H9 (cell line): ENCODE measurements at regions not wholly inside any gene's neighbourhood (a gene's known extent, or its start where the extent isn't known, plus 50 kb on each side); places are given as distances from the start of the nearest gene placed in this dataset.
"Not testable (repeated sequence)": the region's sequence is repeated elsewhere in the genome, so short reads cannot be mapped to it uniquely, and the experiment has no call there.

ENCODE experiments used
- DNase-seq: peaks from one replicate; pipeline ENCODE4 v3.0.0-alpha.2; 2017
- H2AFZ ChIP-seq: one replicate; pipeline ENCODE4 v1.6.1; 2013; ENCODE audit warnings: mild to moderate bottlenecking, low read length, control low read depth, moderate library complexity
- H2AK5ac ChIP-seq: 2 replicates; pipeline ENCODE4 v1.6.1; 2013; ENCODE audit warnings: low read length, control low read depth, mixed read lengths; ENCODE audit not compliant: insufficient read length
- H2BK120ac ChIP-seq: one replicate; pipeline ENCODE4 v1.6.1; 2013; ENCODE audit warnings: low read depth, mild to moderate bottlenecking, low read length, control low read depth, inconsistent platforms; ENCODE audit not compliant: poor library complexity, severe bottlenecking
- H2BK12ac ChIP-seq: 2 replicates; pipeline ENCODE4 v1.6.1; 2013; ENCODE audit warnings: low read length, control low read depth, mixed read lengths, low read depth; ENCODE audit not compliant: insufficient read length
- H2BK15ac ChIP-seq: 2 replicates; pipeline ENCODE4 v1.6.1; 2013; ENCODE audit warnings: low read depth, low read length, control low read depth
- H2BK20ac ChIP-seq: one replicate; pipeline ENCODE4 v1.6.1; 2013; ENCODE audit warnings: low read depth, mild to moderate bottlenecking, low read length, control low read depth, inconsistent platforms; ENCODE audit not compliant: poor library complexity, severe bottlenecking
- H2BK5ac ChIP-seq: 2 replicates; pipeline ENCODE4 v1.6.1; 2013; ENCODE audit warnings: low read length, control low read depth, mixed read lengths; ENCODE audit not compliant: insufficient read length
- H3K14ac ChIP-seq: 2 replicates; pipeline ENCODE4 v1.6.1; 2013; ENCODE audit warnings: low read length, control low read depth; ENCODE audit not compliant: insufficient read depth
- H3K18ac ChIP-seq: 2 replicates; pipeline ENCODE4 v1.6.1; 2013; ENCODE audit warnings: low read depth, mild to moderate bottlenecking, mixed read lengths, low read length, control low read depth; ENCODE audit not compliant: insufficient read length
- H3K23ac ChIP-seq: 2 replicates; pipeline ENCODE4 v1.6.1; 2013; ENCODE audit warnings: low read length, control low read depth, mixed read lengths, low read depth; ENCODE audit not compliant: insufficient read length
- H3K23me2 ChIP-seq: 2 replicates; pipeline ENCODE4 v1.6.1; 2013; ENCODE audit warnings: low read depth, mild to moderate bottlenecking, mixed read lengths, low read length, control low read depth; ENCODE audit not compliant: insufficient read length, poor library complexity, severe bottlenecking
- H3K27ac ChIP-seq: 2 replicates; pipeline ENCODE4 v1.5.1; 2013; ENCODE audit warnings: low read length, control low read depth, mixed read lengths, low read depth; ENCODE audit not compliant: insufficient read length
- H3K27me3 ChIP-seq: 2 replicates; pipeline ENCODE4 v1.6.1; 2013; ENCODE audit warnings: low read length, control low read depth, inconsistent platforms; ENCODE audit not compliant: insufficient read depth
- H3K4ac ChIP-seq: 2 replicates; pipeline ENCODE4 v1.6.1; 2013; ENCODE audit warnings: low read depth, mild to moderate bottlenecking, control low read depth, inconsistent platforms, low read length, moderate library complexity
- H3K4me1 ChIP-seq: 2 replicates; pipeline ENCODE4 v1.6.1; 2013; ENCODE audit warnings: low read length, control low read depth, inconsistent platforms; ENCODE audit not compliant: insufficient read depth
- H3K4me2 ChIP-seq: 2 replicates; pipeline ENCODE4 v1.6.1; 2013; ENCODE audit warnings: low read length, control low read depth, mixed read lengths; ENCODE audit not compliant: insufficient read length, insufficient read depth
- H3K56ac ChIP-seq: 2 replicates; pipeline ENCODE4 v1.6.1; 2013; ENCODE audit warnings: low read depth, mild to moderate bottlenecking, mixed read lengths, low read length, control low read depth; ENCODE audit not compliant: insufficient read length
- H3K79me1 ChIP-seq: 2 replicates; pipeline ENCODE4 v1.6.1; 2013; ENCODE audit warnings: low read depth, mild to moderate bottlenecking, moderate library complexity, low read length, control low read depth, inconsistent platforms; ENCODE audit not compliant: insufficient read depth, poor library complexity, severe bottlenecking
- H3K79me2 ChIP-seq: 2 replicates; pipeline ENCODE4 v1.6.1; 2013; ENCODE audit warnings: low read length, control low read depth, inconsistent platforms; ENCODE audit not compliant: insufficient read depth
- H3K9ac ChIP-seq: 2 replicates; pipeline ENCODE4 v1.6.1; 2013; ENCODE audit warnings: low read length, control low read depth, mixed read lengths; ENCODE audit not compliant: insufficient read length; ENCODE audit errors: extremely low read depth
- H3K9me3 ChIP-seq: one replicate; pipeline ENCODE4 v1.6.1; 2013; ENCODE audit warnings: low read depth, low read length, inconsistent platforms; ENCODE audit not compliant: control insufficient read depth
- H3T11ph ChIP-seq: one replicate; pipeline ENCODE4 v1.6.1; 2013; ENCODE audit warnings: mild to moderate bottlenecking, low read length, control low read depth, inconsistent platforms
- H4K20me1 ChIP-seq: one replicate; pipeline ENCODE4 v1.6.1; 2013; ENCODE audit not compliant: control insufficient read depth, insufficient read length, insufficient read depth
- H4K5ac ChIP-seq: 2 replicates; pipeline ENCODE4 v1.6.1; 2013; ENCODE audit warnings: low read depth, mild to moderate bottlenecking, mixed read lengths, low read length, control low read depth; ENCODE audit not compliant: insufficient read length
- H4K8ac ChIP-seq: replicated peaks from 2 replicates; pipeline ENCODE4 v1.6.1; 2013; ENCODE audit warnings: low read length, control low read depth, mixed read lengths, low read depth; ENCODE audit not compliant: insufficient read length
- H4K91ac ChIP-seq: 2 replicates; pipeline ENCODE4 v1.6.1; 2013; ENCODE audit warnings: low read depth, mild to moderate bottlenecking, moderate library complexity, mixed read lengths, low read length, control low read depth; ENCODE audit not compliant: insufficient read length
- H3K27ac Mint-ChIP-seq, 3 experiments: 2 replicates in 2 of 3; 3 replicates in 1 of 3; pipeline ENCODE4 v1.8.0; 2020 to 2021; ENCODE audit warnings: mixed read lengths in 3 of 3, mild to moderate bottlenecking in 1 of 3, moderate library complexity in 1 of 3
- H3K27me3 Mint-ChIP-seq: 2 replicates; pipeline ENCODE4 v1.8.0; 2021; ENCODE audit warnings: low read depth, mild to moderate bottlenecking, moderate library complexity, mixed read lengths
- H3K36me3 Mint-ChIP-seq, 3 experiments: 2 replicates in 2 of 3; 3 replicates in 1 of 3; pipeline ENCODE4 v1.8.0; 2020 to 2021; ENCODE audit warnings: low read depth in 3 of 3, mixed read lengths in 3 of 3; ENCODE audit not compliant: insufficient read depth in 1 of 3
- H3K4me1 Mint-ChIP-seq, 2 experiments: 2 replicates each; pipeline ENCODE4 v1.8.0; 2020; ENCODE audit warnings: mixed read lengths in 2 of 2
- H3K4me3 Mint-ChIP-seq, 2 experiments: 2 replicates in 1 of 2; 3 replicates in 1 of 2; pipeline ENCODE4 v1.8.0; 2020 to 2021; ENCODE audit warnings: mild to moderate bottlenecking in 2 of 2, mixed read lengths in 2 of 2, moderate library complexity in 1 of 2
- H3K9me3 Mint-ChIP-seq, 2 experiments: 2 replicates in 1 of 2; 3 replicates in 1 of 2; pipeline ENCODE4 v1.8.0; 2020; ENCODE audit warnings: mild to moderate bottlenecking in 2 of 2, mixed read lengths in 2 of 2, moderate library complexity in 1 of 2
- WGBS: extraction: QIAGEN DNeasy Blood & Tissue Kit; methylation state at CpG from one replicate; pipeline ENCODE4 v1.1.7; 2013; ENCODE audit warnings: missing lambda C conversion rate, low lambda C conversion rate, mixed read lengths; ENCODE audit not compliant: insufficient read length; ENCODE audit errors: extremely low coverage; 5-methylcytosine and 5-hydroxymethylcytosine counted together
- TF ChIP-seq, protein P1 (sequence below): fragments of 200-600 bp; sonication (generic); conservative IDR thresholded peaks from 3 replicates; pipeline ENCODE4 v1.8.0; 2021; ENCODE audit warnings: antibody characterized with exemption, mild to moderate bottlenecking

- no peaks in the 10 kb centered on the region for H3K27me3 ChIP-seq
- Mint-ChIP-seq H3K9me3 (peaks cover 24 to 36% of the 10 kb centered on the region in 2 experiments), H3K36me3 (peaks cover 2 to 17% (median 5%) of the 10 kb centered on the region in 3 experiments; a peak in 5 of 7 replicates), H3K4me3 (no peak overlapping the region), H3K4me1 (no peaks in the 10 kb centered on the region), H3K27me3 (no peaks in the 10 kb centered on the region), H3K27ac (no peak overlapping the region)
- no peak overlapping the region for H3T11ph ChIP-seq
- no peak overlapping the region for H4K91ac ChIP-seq
- H3K4me1 ChIP-seq: no peaks in the 10 kb centered on the region
- no peak for DNase-seq
- H3K27ac ChIP-seq: no peak overlapping the region
- WGBS: no CpG with 5 or more reads among the region's 1 CpG
- H2BK5ac ChIP-seq: no peak overlapping the region
- no peaks in the 10 kb centered on the region for H3K79me2 ChIP-seq
- no peak overlapping the region for H3K56ac ChIP-seq
- H2AK5ac ChIP-seq: no peak overlapping the region
- H4K8ac ChIP-seq: no peak overlapping the region
- H2BK20ac ChIP-seq: no peak overlapping the region
- TF ChIP-seq, protein P1, sequence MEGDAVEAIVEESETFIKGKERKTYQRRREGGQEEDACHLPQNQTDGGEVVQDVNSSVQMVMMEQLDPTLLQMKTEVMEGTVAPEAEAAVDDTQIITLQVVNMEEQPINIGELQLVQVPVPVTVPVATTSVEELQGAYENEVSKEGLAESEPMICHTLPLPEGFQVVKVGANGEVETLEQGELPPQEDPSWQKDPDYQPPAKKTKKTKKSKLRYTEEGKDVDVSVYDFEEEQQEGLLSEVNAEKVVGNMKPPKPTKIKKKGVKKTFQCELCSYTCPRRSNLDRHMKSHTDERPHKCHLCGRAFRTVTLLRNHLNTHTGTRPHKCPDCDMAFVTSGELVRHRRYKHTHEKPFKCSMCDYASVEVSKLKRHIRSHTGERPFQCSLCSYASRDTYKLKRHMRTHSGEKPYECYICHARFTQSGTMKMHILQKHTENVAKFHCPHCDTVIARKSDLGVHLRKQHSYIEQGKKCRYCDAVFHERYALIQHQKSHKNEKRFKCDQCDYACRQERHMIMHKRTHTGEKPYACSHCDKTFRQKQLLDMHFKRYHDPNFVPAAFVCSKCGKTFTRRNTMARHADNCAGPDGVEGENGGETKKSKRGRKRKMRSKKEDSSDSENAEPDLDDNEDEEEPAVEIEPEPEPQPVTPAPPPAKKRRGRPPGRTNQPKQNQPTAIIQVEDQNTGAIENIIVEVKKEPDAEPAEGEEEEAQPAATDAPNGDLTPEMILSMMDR: no peak
- H4K5ac ChIP-seq: no peak overlapping the region
- no peak overlapping the region for H3K14ac ChIP-seq
- no peaks in the 10 kb centered on the region for H3K23me2 ChIP-seq
- H3K79me1 ChIP-seq: no peaks in the 10 kb centered on the region
- no peaks in the 10 kb centered on the region for H4K20me1 ChIP-seq
- no peak overlapping the region for H3K23ac ChIP-seq
- H3K4ac ChIP-seq: no peak overlapping the region
- no peak overlapping the region for H3K9ac ChIP-seq
- H2BK120ac ChIP-seq: no peak overlapping the region
- H3K4me2 ChIP-seq: no peak overlapping the region
- H3K18ac ChIP-seq: no peak overlapping the region
- H2AFZ ChIP-seq: no peak overlapping the region
- H2BK12ac ChIP-seq: no peak overlapping the region
- H3K9me3 ChIP-seq: no peaks in the 10 kb centered on the region
- no peak overlapping the region for H2BK15ac ChIP-seq
Measured at GRCh38 chr5:114716955-114717354, 355.1 kb downstream of the KCNN2 start.

GRCh38 chr5:114704225-114704893, 342.5 kb downstream of the KCNN2 start:
- not testable (repeated sequence) for H3K27ac Mint-ChIP-seq, H2BK15ac ChIP-seq, H4K8ac ChIP-seq, H2BK120ac ChIP-seq, H3K23me2 ChIP-seq, H3K27ac ChIP-seq, H3K9me3 Mint-ChIP-seq, H3K4ac ChIP-seq, H2BK12ac ChIP-seq, H3T11ph ChIP-seq, H3K4me2 ChIP-seq, H3K36me3 Mint-ChIP-seq, H2BK20ac ChIP-seq, H3K27me3 Mint-ChIP-seq, H3K18ac ChIP-seq, H3K79me2 ChIP-seq, H2AK5ac ChIP-seq, DNase-seq, H3K79me1 ChIP-seq, H4K5ac ChIP-seq, H2BK5ac ChIP-seq, H3K4me1 ChIP-seq, H4K91ac ChIP-seq, H3K9me3 ChIP-seq, H3K9ac ChIP-seq, H4K20me1 ChIP-seq, H2AFZ ChIP-seq, H3K23ac ChIP-seq, H3K27me3 ChIP-seq, H3K4me1 Mint-ChIP-seq, H3K14ac ChIP-seq, H3K4me3 Mint-ChIP-seq, H3K56ac ChIP-seq
- no CpG with 5 or more reads among the region's 31 CpGs for WGBS
